Panc1 (cell line): ENCODE measurements at regions not wholly inside any gene's neighbourhood (a gene's known extent, or its start where the extent isn't known, plus 50 kb on each side); places are given as distances from the start of the nearest gene placed in this dataset.

Experiments used
- POLR2AphosphoS5 ChIP-seq: IDR thresholded peaks from 2 replicates; pipeline ENCODE4 v1.6.1; 2012; ENCODE audit warnings: mild to moderate bottlenecking, low read depth, low read length, moderate library complexity
- TCF7L2 ChIP-seq: IDR thresholded peaks from 2 replicates; pipeline ENCODE4 v1.6.1; 2011; ENCODE audit warnings: mild to moderate bottlenecking, low read depth, low read length, inconsistent platforms
- TF ChIP-seq, protein P1 (sequence below): fragments of 450-650 bp; IDR thresholded peaks from 2 replicates; pipeline ENCODE4 v1.5.1; 2017; ENCODE audit warnings: mild to moderate bottlenecking
- TF ChIP-seq, protein P2 (sequence below), 2 experiments: IDR thresholded peaks; 2 replicates each; pipeline ENCODE4 v1.6.1; 2011 to 2012; ENCODE audit warnings: low read depth in 2 of 2, control low read depth in 1 of 2, low read length in 1 of 2, mild to moderate bottlenecking in 1 of 2, moderate library complexity in 1 of 2; ENCODE audit not compliant: insufficient read depth in 1 of 2

DNA sequence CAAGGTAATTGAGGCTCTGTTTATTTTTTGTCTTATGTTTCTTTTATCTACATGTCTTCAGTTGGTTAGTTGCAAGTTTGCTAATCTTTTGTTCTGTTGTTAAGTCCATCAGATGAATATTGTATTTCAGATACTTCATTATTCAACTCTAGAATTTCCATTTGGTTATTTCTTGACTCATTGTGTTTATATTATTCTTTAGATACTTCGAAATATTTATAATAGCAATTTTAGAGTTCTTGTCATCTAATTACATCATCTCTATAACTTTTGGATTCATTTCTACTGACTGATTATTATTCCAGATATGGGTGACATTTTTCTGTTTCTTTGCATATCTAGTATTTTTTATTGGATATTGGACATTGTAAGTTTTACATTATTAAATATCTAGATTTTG is 405.6 kb downstream of the PLPP3 start:
- TF ChIP-seq, protein P1, sequence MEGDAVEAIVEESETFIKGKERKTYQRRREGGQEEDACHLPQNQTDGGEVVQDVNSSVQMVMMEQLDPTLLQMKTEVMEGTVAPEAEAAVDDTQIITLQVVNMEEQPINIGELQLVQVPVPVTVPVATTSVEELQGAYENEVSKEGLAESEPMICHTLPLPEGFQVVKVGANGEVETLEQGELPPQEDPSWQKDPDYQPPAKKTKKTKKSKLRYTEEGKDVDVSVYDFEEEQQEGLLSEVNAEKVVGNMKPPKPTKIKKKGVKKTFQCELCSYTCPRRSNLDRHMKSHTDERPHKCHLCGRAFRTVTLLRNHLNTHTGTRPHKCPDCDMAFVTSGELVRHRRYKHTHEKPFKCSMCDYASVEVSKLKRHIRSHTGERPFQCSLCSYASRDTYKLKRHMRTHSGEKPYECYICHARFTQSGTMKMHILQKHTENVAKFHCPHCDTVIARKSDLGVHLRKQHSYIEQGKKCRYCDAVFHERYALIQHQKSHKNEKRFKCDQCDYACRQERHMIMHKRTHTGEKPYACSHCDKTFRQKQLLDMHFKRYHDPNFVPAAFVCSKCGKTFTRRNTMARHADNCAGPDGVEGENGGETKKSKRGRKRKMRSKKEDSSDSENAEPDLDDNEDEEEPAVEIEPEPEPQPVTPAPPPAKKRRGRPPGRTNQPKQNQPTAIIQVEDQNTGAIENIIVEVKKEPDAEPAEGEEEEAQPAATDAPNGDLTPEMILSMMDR: no peak
- TF ChIP-seq POLR2AphosphoS5 (no peak), TCF7L2 (no peak)
- TF ChIP-seq, protein P2, sequence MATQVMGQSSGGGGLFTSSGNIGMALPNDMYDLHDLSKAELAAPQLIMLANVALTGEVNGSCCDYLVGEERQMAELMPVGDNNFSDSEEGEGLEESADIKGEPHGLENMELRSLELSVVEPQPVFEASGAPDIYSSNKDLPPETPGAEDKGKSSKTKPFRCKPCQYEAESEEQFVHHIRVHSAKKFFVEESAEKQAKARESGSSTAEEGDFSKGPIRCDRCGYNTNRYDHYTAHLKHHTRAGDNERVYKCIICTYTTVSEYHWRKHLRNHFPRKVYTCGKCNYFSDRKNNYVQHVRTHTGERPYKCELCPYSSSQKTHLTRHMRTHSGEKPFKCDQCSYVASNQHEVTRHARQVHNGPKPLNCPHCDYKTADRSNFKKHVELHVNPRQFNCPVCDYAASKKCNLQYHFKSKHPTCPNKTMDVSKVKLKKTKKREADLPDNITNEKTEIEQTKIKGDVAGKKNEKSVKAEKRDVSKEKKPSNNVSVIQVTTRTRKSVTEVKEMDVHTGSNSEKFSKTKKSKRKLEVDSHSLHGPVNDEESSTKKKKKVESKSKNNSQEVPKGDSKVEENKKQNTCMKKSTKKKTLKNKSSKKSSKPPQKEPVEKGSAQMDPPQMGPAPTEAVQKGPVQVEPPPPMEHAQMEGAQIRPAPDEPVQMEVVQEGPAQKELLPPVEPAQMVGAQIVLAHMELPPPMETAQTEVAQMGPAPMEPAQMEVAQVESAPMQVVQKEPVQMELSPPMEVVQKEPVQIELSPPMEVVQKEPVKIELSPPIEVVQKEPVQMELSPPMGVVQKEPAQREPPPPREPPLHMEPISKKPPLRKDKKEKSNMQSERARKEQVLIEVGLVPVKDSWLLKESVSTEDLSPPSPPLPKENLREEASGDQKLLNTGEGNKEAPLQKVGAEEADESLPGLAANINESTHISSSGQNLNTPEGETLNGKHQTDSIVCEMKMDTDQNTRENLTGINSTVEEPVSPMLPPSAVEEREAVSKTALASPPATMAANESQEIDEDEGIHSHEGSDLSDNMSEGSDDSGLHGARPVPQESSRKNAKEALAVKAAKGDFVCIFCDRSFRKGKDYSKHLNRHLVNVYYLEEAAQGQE (IDR thresholded peaks at IDR 0.05; ENCODE audit: insufficient read depth in 1 of 2, low read depth in 2 of 2, low read length in 1 of 2): no peak
